Lung (tissue), 11 donors: ENCODE measurements at regions not wholly inside any gene's neighbourhood (a gene's known extent, or its start where the extent isn't known, plus 50 kb on each side); places are given as distances from the start of the nearest gene placed in this dataset.

ENCODE experiments used
- ATAC-seq: fragments of 200-7000 bp; cut with Tn5 transposase; one replicate; pipeline ENCODE4 v1.9.1; 2020; ENCODE audit warnings: moderate number of reproducible peaks; ENCODE audit not compliant: insufficient read depth, low FRiP score
- DNase-seq, 3 donors: peaks; one replicate each; pipeline ENCODE4 v3.0.0-alpha.2; 2013 to 2017
- H3K27ac ChIP-seq, 2 donors: one replicate each; pipeline ENCODE4 v1.5.1; 2013; ENCODE audit warnings: mild to moderate bottlenecking in 2 of 2, moderate library complexity in 2 of 2, control low read depth in 1 of 2, inconsistent platforms in 1 of 2, low read depth in 1 of 2, low read length in 1 of 2
- H3K27me3 ChIP-seq, 3 donors: one replicate each; pipeline ENCODE4 v1.5.1; 2013; ENCODE audit warnings: low read length in 2 of 3; ENCODE audit not compliant: control insufficient read depth in 3 of 3, insufficient read depth in 3 of 3
- H3K36me3 ChIP-seq, 4 donors: one replicate each; pipeline ENCODE4 v1.5.1; 2013; ENCODE audit warnings: low read length in 4 of 4, mild to moderate bottlenecking in 1 of 4, moderate library complexity in 1 of 4; ENCODE audit not compliant: control insufficient read depth in 4 of 4, insufficient read depth in 4 of 4
- H3K4me1 ChIP-seq, 5 donors: one replicate each; pipeline ENCODE4 v1.5.1; 2013; ENCODE audit warnings: low read length in 5 of 5, mild to moderate bottlenecking in 2 of 5, moderate library complexity in 1 of 5; ENCODE audit not compliant: control insufficient read depth in 5 of 5, insufficient read depth in 5 of 5
- H3K4me3 ChIP-seq: one replicate; pipeline ENCODE4 v1.5.1; 2013; ENCODE audit warnings: mild to moderate bottlenecking, control low read depth, moderate library complexity
- H3K9ac ChIP-seq, 2 donors: one replicate each; pipeline ENCODE4 v1.5.1; 2013; ENCODE audit warnings: low read length in 2 of 2, control low read depth in 1 of 2; ENCODE audit not compliant: insufficient read depth in 1 of 2
- H3K9me3 ChIP-seq, 4 donors: one replicate each; pipeline ENCODE4 v1.5.1; 2013; ENCODE audit warnings: low read length in 3 of 4, mild to moderate bottlenecking in 1 of 4, moderate library complexity in 1 of 4; ENCODE audit not compliant: control insufficient read depth in 4 of 4, insufficient read depth in 3 of 4
- CTCF ChIP-seq: IDR thresholded peaks from 2 replicates; pipeline ENCODE4 v1.5.1; 2012; ENCODE audit warnings: mild to moderate bottlenecking; ENCODE audit errors: control extremely low read depth, extremely low read depth
- WGBS, 2 donors: extraction: QIAGEN DNeasy Blood & Tissue Kit; methylation state at CpG; one replicate each; pipeline ENCODE4 v1.1.7; 2013; 5-methylcytosine and 5-hydroxymethylcytosine counted together
- donor health status: control.
- donor health status: control.
- donor health status: Bipolar disorder and iron deficiency.
- donor health status: healthy.
- donor health status: DM: yes; HTN: yes; CAD: no.

GRCh38 chr7:45506059-45506458 lies 68.1 kb upstream of the ADCY1 start:
- Histone ChIP-seq H3K9ac (no peak overlapping the region), H3K4me3 (no peak overlapping the region), H3K9me3 (peaks cover 0 to 21% (median 2%) of the 10 kb centered on the region in 4 donors), H3K27me3 (no peaks in the 10 kb centered on the region), H3K27ac (no peak overlapping the region), H3K4me1 (no peaks in the 10 kb centered on the region), H3K36me3 (no peaks in the 10 kb centered on the region)
- ATAC-seq, result no peak
- TF ChIP-seq CTCF, result no peak
- 69 to 75% methylated on average over 1 of the region's 1 CpG for WGBS, 2 donors
- no peak for DNase-seq

GRCh38 chr7:45509222-45509621 lies 64.9 kb upstream of the ADCY1 start:
- H3K9ac ChIP-seq, result no peak overlapping the region
- no peaks in the 10 kb centered on the region for H3K4me1 ChIP-seq
- no peak for ATAC-seq
- 69 to 90% methylated on average over 2 of the region's 2 CpGs for WGBS, 2 donors
- H3K27me3 ChIP-seq, result no peaks in the 10 kb centered on the region
- no peaks in the 10 kb centered on the region for H3K36me3 ChIP-seq
- DNase-seq, result no peak
- H3K9me3 ChIP-seq, result peaks cover 0 to 17% (median 2%) of the 10 kb centered on the region in 4 donors
- no peak overlapping the region for H3K27ac ChIP-seq
- no peak overlapping the region for H3K4me3 ChIP-seq
- TF ChIP-seq CTCF, result no peak

GRCh38 chr7:45511721-45512597 lies 62.2 kb upstream of the ADCY1 start:
- ATAC-seq (no peak), DNase-seq (no peak)
- 82 to 85% methylated on average over 7 of the region's 7 CpGs for WGBS, 2 donors
- Histone ChIP-seq H3K36me3 (no peaks in the 10 kb centered on the region), H3K9me3 (peaks cover 0 to 4% (median 0%) of the 10 kb centered on the region in 4 donors), H3K4me3 (no peak overlapping the region), H3K27ac (no peak overlapping the region), H3K27me3 (no peaks in the 10 kb centered on the region), H3K4me1 (no peaks in the 10 kb centered on the region), H3K9ac (no peak overlapping the region)
- TF ChIP-seq CTCF, result no peak
